ENCODE measurements at regions not wholly inside any gene's neighbourhood (a gene's known extent, or its start where the extent isn't known, plus 50 kb on each side); places are given as distances from the start of the nearest gene placed in this dataset.

GRCh38 chr5:4674166-4674565 lies 466.0 kb upstream of the ADAMTS16 start:
- ChIA-PET POLR2A (no interaction called here), CTCF (no interaction called here)
- TF ChIP-seq CTCF (IDR thresholded peaks at IDR 0.05; ENCODE audit: insufficient read depth, low read length, missing control alignments), result no peak
- no peak overlapping the region for H3K4me3 ChIP-seq (ENCODE audit: low read depth, low read length)
- DNase-seq (ENCODE audit: low read depth, low spot score), result no peak

GRCh38 chr5:4676934-4677333 lies 463.2 kb upstream of the ADAMTS16 start:
- POLR2A ChIA-PET, result no interaction called here
- CTCF ChIA-PET, result no interaction called here
- no peak for TF ChIP-seq CTCF (IDR thresholded peaks at IDR 0.05; ENCODE audit: insufficient read depth, low read length, missing control alignments)
- H3K4me3 ChIP-seq (ENCODE audit: low read depth, low read length), result no peak overlapping the region
- no peak for DNase-seq (ENCODE audit: low read depth, low spot score)

- ChIA-PET CTCF (no interaction called here), POLR2A (no interaction called here)
- DNase-seq (ENCODE audit: low read depth, low spot score), result no peak
- no peak overlapping the region for H3K4me3 ChIP-seq (ENCODE audit: low read depth, low read length)
- no peak for TF ChIP-seq CTCF (IDR thresholded peaks at IDR 0.05; ENCODE audit: insufficient read depth, low read length, missing control alignments)
These were observed 455.2 kb upstream of the ADAMTS16 start for GRCh38 chr5:4684946-4685345.

- no peak for TF ChIP-seq CTCF (IDR thresholded peaks at IDR 0.05; ENCODE audit: insufficient read depth, low read length, missing control alignments)
- ChIA-PET POLR2A (no interaction called here), CTCF (no interaction called here)
- no peak overlapping the region for H3K4me3 ChIP-seq (ENCODE audit: low read depth, low read length)
- DNase-seq (ENCODE audit: low read depth, low spot score), result no peak
These were observed 441.5 kb upstream of the ADAMTS16 start for GRCh38 chr5:4698596-4698995.

- ChIA-PET CTCF (no interaction called here), POLR2A (no interaction called here)
- H3K4me3 ChIP-seq (ENCODE audit: low read depth, low read length), result no peak overlapping the region
- no peak for DNase-seq (ENCODE audit: low read depth, low spot score)
- TF ChIP-seq CTCF (IDR thresholded peaks at IDR 0.05; ENCODE audit: insufficient read depth, low read length, missing control alignments), result no peak
These were observed 440.5 kb upstream of the ADAMTS16 start for GRCh38 chr5:4699592-4699991.

GRCh38 chr5:4700069-4700468 lies 440.1 kb upstream of the ADAMTS16 start:
- peak; percentile 16 for DNase-seq (ENCODE audit: low read depth, low spot score)
- CTCF ChIA-PET, result no interaction called here
- POLR2A ChIA-PET, result no interaction called here
- H3K4me3 ChIP-seq (ENCODE audit: low read depth, low read length), result no peak overlapping the region
- peak; percentile 72 for TF ChIP-seq CTCF (IDR thresholded peaks at IDR 0.05; ENCODE audit: insufficient read depth, low read length, missing control alignments)
